MM.1S (cell line): ENCODE measurements at regions not wholly inside any gene's neighbourhood (a gene's known extent, or its start where the extent isn't known, plus 50 kb on each side); places are given as distances from the start of the nearest gene placed in this dataset.

ENCODE experiments used
- CTCF ChIP-seq: fragments of 300-600 bp; sonication (generic); IDR thresholded peaks from 2 replicates; pipeline ENCODE4 v1.5.1; 2016; ENCODE audit warnings: antibody characterized with exemption, low read length, mixed read lengths
- EZH2 ChIP-seq: fragments of 300-600 bp; sonication (generic); optimal IDR thresholded peaks from 2 replicates; pipeline ENCODE3; 2017; ENCODE audit warnings: low read depth, mild to moderate bottlenecking, antibody characterized with exemption, low read length, mixed read lengths
- EZH2phosphoT487 ChIP-seq: fragments of 300-600 bp; sonication (generic); IDR thresholded peaks from 2 replicates; pipeline ENCODE4 v1.6.1; 2018; ENCODE audit warnings: antibody characterized with exemption, low read length

- TF ChIP-seq CTCF (no peak), EZH2phosphoT487 (no peak), EZH2 (no peak)
These were observed 176.4 kb upstream of the GYPA start for GRCh38 chr4:144316869-144317268.
